ACC112 (cell line): ENCODE measurements at regions not wholly inside any gene's neighbourhood (a gene's known extent, or its start where the extent isn't known, plus 50 kb on each side); places are given as distances from the start of the nearest gene placed in this dataset.

ENCODE experiments used
- H2AFZ ChIP-seq: fragments of 200-600 bp; sonication (generic); one replicate; pipeline ENCODE4 v1.6.0; 2017; ENCODE audit warnings: antibody characterized with exemption, low read length; ENCODE audit not compliant: unreplicated experiment
- H3K27ac ChIP-seq: fragments of 200-600 bp; sonication (generic); 2 replicates; pipeline ENCODE4 v1.5.1; 2014; ENCODE audit warnings: low read depth, mild to moderate bottlenecking, antibody characterized with exemption, low read length, moderate library complexity
- H3K27me3 ChIP-seq: fragments of 200-600 bp; sonication (generic); 2 replicates; pipeline ENCODE4 v1.6.1; 2014; ENCODE audit warnings: mild to moderate bottlenecking, antibody characterized with exemption, low read length, moderate library complexity, mixed read lengths; ENCODE audit not compliant: insufficient read depth
- H3K36me3 ChIP-seq: fragments of 200-600 bp; sonication (generic); 2 replicates; pipeline ENCODE4 v1.6.1; 2016; ENCODE audit warnings: mild to moderate bottlenecking, antibody characterized with exemption, low read length, moderate library complexity, mixed read lengths; ENCODE audit not compliant: insufficient read depth
- H3K4me1 ChIP-seq: fragments of 200-600 bp; sonication (generic); one replicate; pipeline ENCODE4 v1.6.1; 2016; ENCODE audit warnings: low read length, mixed read lengths; ENCODE audit not compliant: insufficient read depth, unreplicated experiment, control insufficient read depth
- H3K4me3 ChIP-seq: fragments of 200-600 bp; sonication (generic); 2 replicates; pipeline ENCODE4 v1.5.1; 2014; ENCODE audit warnings: mild to moderate bottlenecking, low read depth, low read length
- H3K79me2 ChIP-seq: fragments of 200-600 bp; sonication (generic); one replicate; pipeline ENCODE4 v1.6.0; 2016; ENCODE audit warnings: low read length; ENCODE audit not compliant: control insufficient read depth, unreplicated experiment, insufficient read depth

- no peak overlapping the region for H3K27ac ChIP-seq
- no peak overlapping the region for H3K4me3 ChIP-seq
- no peak overlapping the region for H2AFZ ChIP-seq
- no peaks in the 10 kb centered on the region for H3K79me2 ChIP-seq
- no peaks in the 10 kb centered on the region for H3K36me3 ChIP-seq
- H3K27me3 ChIP-seq: no peaks in the 10 kb centered on the region
- H3K4me1 ChIP-seq: no peaks in the 10 kb centered on the region
These were observed 998.3 kb downstream of the EFNB2 start for GRCh38 chr13:105537113-105537512.

GRCh38 chr13:105530468-105530867, 1005.0 kb downstream of the EFNB2 start:
- no peaks in the 10 kb centered on the region for H3K79me2 ChIP-seq

GRCh38 chr13:105527127-105527526, 1008.3 kb downstream of the EFNB2 start:
- no peaks in the 10 kb centered on the region for H3K36me3 ChIP-seq
- no peaks in the 10 kb centered on the region for H3K27me3 ChIP-seq
- no peak overlapping the region for H3K27ac ChIP-seq
- no peaks in the 10 kb centered on the region for H3K4me1 ChIP-seq
- no peak overlapping the region for H2AFZ ChIP-seq
- no peaks in the 10 kb centered on the region for H3K79me2 ChIP-seq
- no peak overlapping the region for H3K4me3 ChIP-seq

More at GRCh38 chr13:105530468-105530867, 1005.0 kb downstream of the EFNB2 start:
- H3K4me1 ChIP-seq: no peaks in the 10 kb centered on the region
- no peak overlapping the region for H2AFZ ChIP-seq
- H3K27ac ChIP-seq: no peak overlapping the region
- H3K36me3 ChIP-seq: no peaks in the 10 kb centered on the region
- H3K27me3 ChIP-seq: no peaks in the 10 kb centered on the region
- no peak overlapping the region for H3K4me3 ChIP-seq

GRCh38 chr13:105519771-105520170, 1015.7 kb downstream of the EFNB2 start:
- H3K27ac ChIP-seq: no peak overlapping the region
- H3K36me3 ChIP-seq: no peaks in the 10 kb centered on the region
- H3K4me1 ChIP-seq: no peaks in the 10 kb centered on the region
- H3K4me3 ChIP-seq: no peak overlapping the region
- H3K27me3 ChIP-seq: no peaks in the 10 kb centered on the region
- H3K79me2 ChIP-seq: no peaks in the 10 kb centered on the region
- H2AFZ ChIP-seq: no peak overlapping the region

- Histone ChIP-seq H3K4me3 (no peak overlapping the region), H3K27ac (no peak overlapping the region), H3K4me1 (no peaks in the 10 kb centered on the region), H3K36me3 (no peaks in the 10 kb centered on the region), H3K27me3 (no peaks in the 10 kb centered on the region), H2AFZ (no peak overlapping the region), H3K79me2 (no peaks in the 10 kb centered on the region)
These were observed 1017.4 kb downstream of the EFNB2 start for GRCh38 chr13:105518086-105518485.

GRCh38 chr13:105514401-105514800, 1021.1 kb downstream of the EFNB2 start:
- Histone ChIP-seq H2AFZ (no peak overlapping the region), H3K27me3 (no peaks in the 10 kb centered on the region), H3K4me1 (no peaks in the 10 kb centered on the region), H3K4me3 (no peak overlapping the region), H3K79me2 (no peaks in the 10 kb centered on the region), H3K27ac (no peak overlapping the region), H3K36me3 (no peaks in the 10 kb centered on the region)

GRCh38 chr13:105513448-105513847, 1022.0 kb downstream of the EFNB2 start:
- Histone ChIP-seq H3K4me1 (no peaks in the 10 kb centered on the region), H3K4me3 (no peak overlapping the region), H3K27me3 (no peaks in the 10 kb centered on the region), H3K27ac (no peak overlapping the region), H2AFZ (no peak overlapping the region), H3K79me2 (no peaks in the 10 kb centered on the region), H3K36me3 (no peaks in the 10 kb centered on the region)

- H3K79me2 ChIP-seq: no peaks in the 10 kb centered on the region
- H2AFZ ChIP-seq: no peak overlapping the region
- no peak overlapping the region for H3K27ac ChIP-seq
- no peaks in the 10 kb centered on the region for H3K36me3 ChIP-seq
- no peaks in the 10 kb centered on the region for H3K4me1 ChIP-seq
- no peak overlapping the region for H3K4me3 ChIP-seq
- H3K27me3 ChIP-seq: no peaks in the 10 kb centered on the region
These were observed 1025.3 kb downstream of the EFNB2 start for GRCh38 chr13:105509981-105510762.

- Histone ChIP-seq H2AFZ (no peak overlapping the region), H3K27ac (no peak overlapping the region), H3K36me3 (no peaks in the 10 kb centered on the region), H3K4me1 (no peaks in the 10 kb centered on the region), H3K27me3 (no peaks in the 10 kb centered on the region), H3K79me2 (no peaks in the 10 kb centered on the region), H3K4me3 (no peak overlapping the region)
These were observed 1029.0 kb downstream of the EFNB2 start for GRCh38 chr13:105506463-105506862.

GRCh38 chr13:105502193-105502592, 1033.3 kb downstream of the EFNB2 start:
- H2AFZ ChIP-seq: no peak overlapping the region

GRCh38 chr13:105497597-105497996, 1037.9 kb downstream of the EFNB2 start:
- Histone ChIP-seq H3K27me3 (no peaks in the 10 kb centered on the region), H3K4me3 (no peak overlapping the region), H3K4me1 (no peaks in the 10 kb centered on the region), H2AFZ (no peak overlapping the region), H3K79me2 (no peaks in the 10 kb centered on the region), H3K36me3 (no peaks in the 10 kb centered on the region), H3K27ac (no peak overlapping the region)

More at GRCh38 chr13:105502193-105502592, 1033.3 kb downstream of the EFNB2 start:
- Histone ChIP-seq H3K36me3 (no peaks in the 10 kb centered on the region), H3K27ac (no peak overlapping the region), H3K4me1 (no peaks in the 10 kb centered on the region), H3K79me2 (no peaks in the 10 kb centered on the region), H3K4me3 (no peak overlapping the region), H3K27me3 (no peaks in the 10 kb centered on the region)
